Mammary epithelial cell (primary cell): ENCODE measurements at regions not wholly inside any gene's neighbourhood (a gene's known extent, or its start where the extent isn't known, plus 50 kb on each side); places are given as distances from the start of the nearest gene placed in this dataset.

Source experiments
- CTCF ChIP-seq, 2 donors: IDR thresholded peaks in 1 of 2; conservative IDR thresholded peaks in 1 of 2; 2 replicates each; pipeline ENCODE4 v1.5.1; 2011 to 2012; ENCODE audit warnings: inconsistent platforms in 2 of 2, low read length in 2 of 2, mild to moderate bottlenecking in 2 of 2, control low read depth in 1 of 2, low read depth in 1 of 2; ENCODE audit not compliant: insufficient read depth in 1 of 2; ENCODE audit errors: extremely low read depth in 1 of 2
- EZH2 ChIP-seq: IDR thresholded peaks from 2 replicates; pipeline ENCODE4 v1.6.1; 2012; ENCODE audit warnings: low read length, inconsistent platforms, borderline replicate concordance

GRCh38 chr2:146912536-146912935 lies 932.3 kb upstream of the ACVR2A start:
- TF ChIP-seq CTCF (conservative IDR thresholded peaks at IDR 0.05 in 1 of 2, IDR thresholded peaks at IDR 0.05 in 1 of 2; ENCODE audit: extremely low read depth in 1 of 2, insufficient read depth in 1 of 2, low read depth in 1 of 2, low read length in 2 of 2) (no peak), EZH2 (no peak)
